A673 (cell line): ENCODE measurements at regions not wholly inside any gene's neighbourhood (a gene's known extent, or its start where the extent isn't known, plus 50 kb on each side); places are given as distances from the start of the nearest gene placed in this dataset.
"Not testable (repeated sequence)": the region's sequence is repeated elsewhere in the genome, so short reads cannot be mapped to it uniquely, and the experiment has no call there.

Experiments
- BruUV-seq: library from RNA; stranded (reverse); fragments of 400-500 nt; replicated peaks from 2 replicates; lab custom pipeline; 2021; lab: Mats Ljungman, UMichigan
- CTCF ChIA-PET: fragments of 300-600 bp; sonication (Branson Sonifier 250); formaldehyde crosslinking; loops from one replicate; lab custom pipeline; 2022; ENCODE audit warnings: antibody characterized with exemption; lab: Charles Lee
- POLR2A ChIA-PET: fragments of 300-600 bp; sonication (Branson Sonifier 250); formaldehyde crosslinking; loops from one replicate; lab custom pipeline; 2022; ENCODE audit warnings: antibody characterized with exemption; ENCODE audit not compliant: low non-redundant PET; lab: Charles Lee
- DNase-seq: peaks from one replicate; pipeline ENCODE4 v3.0.0-alpha.2; 2015; ENCODE audit warnings: low spot score
- H3K27ac ChIP-seq: fragments of 200-600 bp; sonication (generic); 2 replicates; pipeline ENCODE4 v1.5.1; 2016; ENCODE audit warnings: mixed run types, low read depth, mild to moderate bottlenecking, mixed read lengths, antibody characterized with exemption, low read length; ENCODE audit not compliant: poor library complexity, severe bottlenecking
- H3K27me3 ChIP-seq: fragments of 200-600 bp; sonication (generic); replicated peaks from 2 replicates; pipeline ENCODE4 v1.6.1; 2017; ENCODE audit warnings: mixed run types, low read depth, mild to moderate bottlenecking, mixed read lengths, antibody characterized with exemption, low read length; ENCODE audit not compliant: insufficient read depth, poor library complexity
- H3K36me3 ChIP-seq: fragments of 200-600 bp; sonication (generic); 2 replicates; pipeline ENCODE4 v1.6.1; 2016; ENCODE audit warnings: mixed run types, mild to moderate bottlenecking, mixed read lengths, antibody characterized with exemption, low read length; ENCODE audit not compliant: insufficient read depth, poor library complexity, severe bottlenecking
- H3K4me1 ChIP-seq: fragments of 200-600 bp; sonication (generic); 2 replicates; pipeline ENCODE4 v1.6.1; 2017; ENCODE audit warnings: mixed run types, mild to moderate bottlenecking, mixed read lengths, antibody characterized with exemption, low read length; ENCODE audit not compliant: insufficient read depth, poor library complexity, severe bottlenecking
- H3K4me3 ChIP-seq: fragments of 200-600 bp; sonication (generic); 2 replicates; pipeline ENCODE4 v1.5.1; 2016; ENCODE audit warnings: low read depth, mixed run types, mild to moderate bottlenecking, mixed read lengths, low read length; ENCODE audit not compliant: poor library complexity, severe bottlenecking
- H3K9me3 ChIP-seq: fragments of 200-600 bp; sonication (generic); 2 replicates; pipeline ENCODE4 v1.6.1; 2016; ENCODE audit warnings: mixed run types, low read depth, mild to moderate bottlenecking, mixed read lengths, antibody characterized with exemption, low read length; ENCODE audit not compliant: poor library complexity, severe bottlenecking
- EZH2 ChIP-seq: fragments of 200-600 bp; sonication (generic); IDR thresholded peaks from 2 replicates; pipeline ENCODE4 v1.6.1; 2017; ENCODE audit warnings: borderline replicate concordance, low read depth, mild to moderate bottlenecking, mixed read lengths, antibody characterized with exemption, low read length; ENCODE audit not compliant: poor library complexity, severe bottlenecking
- intact Hi-C: fragments of 100-400 bp; cut with micrococcal nuclease; formaldehyde crosslinking; loops from one replicate; pipeline ENCODE4 v1.10.0; 2022; ENCODE audit not compliant: unreplicated experiment
- TF ChIP-seq, protein P1 (sequence below): fragments of 300-800, 200-600 bp; sonication (generic); conservative IDR thresholded peaks from 2 replicates; pipeline ENCODE4 v1.5.1; 2017; ENCODE audit warnings: low read depth, mild to moderate bottlenecking, antibody characterized with exemption, low read length, moderate library complexity, mixed read lengths

DNA sequence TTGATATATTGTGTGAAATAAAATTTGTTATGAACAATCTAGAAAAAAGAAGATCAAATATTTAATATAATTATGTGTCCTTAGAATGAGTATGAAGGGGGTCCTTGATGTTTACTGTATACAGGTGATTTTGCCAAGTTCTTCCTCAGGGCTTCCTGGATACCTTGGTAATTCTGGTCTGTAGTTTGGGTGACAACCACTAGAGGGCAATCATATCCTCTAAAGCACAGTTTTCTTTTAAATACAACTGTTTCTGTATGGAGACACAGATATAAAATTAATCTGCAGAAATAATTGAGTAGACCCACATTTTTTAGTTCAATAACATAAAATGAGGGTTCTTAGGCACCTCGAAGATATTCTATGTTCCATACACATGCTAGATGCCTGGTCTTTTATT is 157.7 kb downstream of the SPANXN1 start:
- Histone ChIP-seq H3K4me1 (no peaks in the 10 kb centered on the region), H3K4me3 (no peak overlapping the region), H3K9me3 (no peaks in the 10 kb centered on the region), H3K36me3 (no peaks in the 10 kb centered on the region), H3K27ac (no peak overlapping the region), H3K27me3 (no peaks in the 10 kb centered on the region)
- no TSS peak for BruUV-seq
- TF ChIP-seq, protein P1, sequence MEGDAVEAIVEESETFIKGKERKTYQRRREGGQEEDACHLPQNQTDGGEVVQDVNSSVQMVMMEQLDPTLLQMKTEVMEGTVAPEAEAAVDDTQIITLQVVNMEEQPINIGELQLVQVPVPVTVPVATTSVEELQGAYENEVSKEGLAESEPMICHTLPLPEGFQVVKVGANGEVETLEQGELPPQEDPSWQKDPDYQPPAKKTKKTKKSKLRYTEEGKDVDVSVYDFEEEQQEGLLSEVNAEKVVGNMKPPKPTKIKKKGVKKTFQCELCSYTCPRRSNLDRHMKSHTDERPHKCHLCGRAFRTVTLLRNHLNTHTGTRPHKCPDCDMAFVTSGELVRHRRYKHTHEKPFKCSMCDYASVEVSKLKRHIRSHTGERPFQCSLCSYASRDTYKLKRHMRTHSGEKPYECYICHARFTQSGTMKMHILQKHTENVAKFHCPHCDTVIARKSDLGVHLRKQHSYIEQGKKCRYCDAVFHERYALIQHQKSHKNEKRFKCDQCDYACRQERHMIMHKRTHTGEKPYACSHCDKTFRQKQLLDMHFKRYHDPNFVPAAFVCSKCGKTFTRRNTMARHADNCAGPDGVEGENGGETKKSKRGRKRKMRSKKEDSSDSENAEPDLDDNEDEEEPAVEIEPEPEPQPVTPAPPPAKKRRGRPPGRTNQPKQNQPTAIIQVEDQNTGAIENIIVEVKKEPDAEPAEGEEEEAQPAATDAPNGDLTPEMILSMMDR = peak; percentile 68
- no peak for TF ChIP-seq EZH2
- CTCF ChIA-PET = no interaction called here
- intact Hi-C loops = no loop called here
- DNase-seq = peak; percentile 30
- POLR2A ChIA-PET = no interaction called here

DNA sequence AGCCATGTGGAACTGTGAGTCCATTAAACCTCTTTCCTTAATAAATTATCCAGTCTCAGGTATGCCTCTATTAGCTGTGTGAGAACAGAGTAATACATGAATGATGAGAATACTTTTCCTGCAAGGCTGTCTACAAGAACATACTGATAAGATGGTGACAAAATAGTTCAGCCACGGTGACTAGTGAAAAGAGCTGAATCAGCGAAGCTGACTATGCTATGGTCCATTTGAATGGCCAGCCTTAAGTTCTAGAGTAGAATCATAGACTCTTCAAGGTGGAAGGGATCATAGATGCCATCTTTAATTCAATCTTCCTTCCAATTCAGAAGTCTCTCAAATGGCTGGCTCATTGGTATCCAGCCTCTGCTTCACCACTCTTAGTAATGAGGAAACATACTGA is 163.3 kb downstream of the SPANXN1 start:
- TF ChIP-seq, protein P1 = no peak
- TF ChIP-seq EZH2 = no peak
- Histone ChIP-seq H3K27ac (no peak overlapping the region), H3K27me3 (no peaks in the 10 kb centered on the region), H3K36me3 (no peaks in the 10 kb centered on the region), H3K4me1 (no peaks in the 10 kb centered on the region), H3K4me3 (no peak overlapping the region), H3K9me3 (no peaks in the 10 kb centered on the region)
- intact Hi-C loops = no loop called here
- POLR2A ChIA-PET = no interaction called here
- CTCF ChIA-PET = no interaction called here
- no TSS peak for BruUV-seq
- DNase-seq = no peak

DNA sequence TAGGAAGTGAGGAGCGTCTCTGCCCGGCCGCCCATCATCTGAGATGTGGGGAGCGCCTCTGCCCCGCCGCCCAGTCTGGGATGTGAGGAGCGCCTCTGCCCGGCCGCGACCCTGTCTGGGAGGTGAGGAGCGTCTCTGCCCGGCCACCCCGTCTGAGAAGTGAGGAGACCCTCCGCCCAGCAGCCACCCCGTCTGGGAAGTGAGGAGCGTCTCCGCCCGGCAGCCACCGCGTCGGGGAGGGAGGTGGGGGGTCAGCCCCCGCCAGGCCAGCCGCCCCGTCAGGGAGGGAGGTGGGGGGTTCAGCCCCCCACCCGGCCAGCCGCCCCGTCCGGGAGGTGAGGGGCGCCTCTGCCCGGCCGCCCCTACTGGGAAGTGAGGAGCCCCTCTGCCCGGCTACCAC is 188.9 kb downstream of the SPANXN1 start:
- H3K36me3 ChIP-seq, H3K27ac ChIP-seq, BruUV-seq, H3K9me3 ChIP-seq, CTCF ChIA-PET, intact Hi-C loops, H3K27me3 ChIP-seq, H3K4me3 ChIP-seq, POLR2A ChIA-PET, DNase-seq, H3K4me1 ChIP-seq: not testable (repeated sequence)

DNA sequence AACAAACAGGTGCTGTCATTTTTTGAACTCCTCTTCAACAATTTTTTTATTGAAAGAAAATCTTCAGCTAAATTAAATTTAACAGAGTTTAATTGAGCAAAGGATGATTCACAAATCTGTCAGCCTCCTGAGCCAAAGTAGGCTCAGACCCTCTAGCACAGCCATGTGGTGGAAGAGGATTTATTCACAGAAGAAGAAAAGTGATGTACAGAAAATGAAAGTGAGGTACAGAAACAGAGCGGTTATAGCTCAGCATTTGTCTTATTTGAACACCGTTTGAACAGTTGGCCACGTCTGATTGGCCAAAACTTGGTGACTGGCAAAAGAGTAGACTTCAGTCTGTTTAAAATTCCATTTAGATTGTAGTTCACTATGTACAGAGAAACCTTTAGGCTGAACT is 217.3 kb downstream of the SPANXN1 start:
- no TSS peak for BruUV-seq
- H3K4me1 ChIP-seq = no peaks in the 10 kb centered on the region
- no peak overlapping the region for H3K4me3 ChIP-seq
- peaks cover 8% of the 10 kb centered on the region for H3K9me3 ChIP-seq
- POLR2A ChIA-PET = no interaction called here
- no peaks in the 10 kb centered on the region for H3K36me3 ChIP-seq
- DNase-seq = no peak
- intact Hi-C loops = no loop called here
- CTCF ChIA-PET = no interaction called here
- H3K27me3 ChIP-seq = no peaks in the 10 kb centered on the region
- H3K27ac ChIP-seq = no peak overlapping the region
- TF ChIP-seq, protein P1 = no peak
- TF ChIP-seq EZH2 = no peak
